A549 (cell line): ENCODE measurements at regions not wholly inside any gene's neighbourhood (a gene's known extent, or its start where the extent isn't known, plus 50 kb on each side); places are given as distances from the start of the nearest gene placed in this dataset.

ENCODE experiments used
- ATAC-seq, 2 experiments: fragments of 200-7000 bp in 1 of 2; fragments of >200 bp in 1 of 2; cut with Nextera tagmentation in 1 of 2; cut with Tn5 transposase in 1 of 2; 3 replicates each; pipeline versions ENCODE4 v1.8.0 to v1.9.1; 2018 to 2020; ENCODE audit warnings: mild to moderate bottlenecking in 1 of 2, moderate library complexity in 1 of 2
- CTCF ChIA-PET: fragments of 300-600 bp; sonication (Branson Sonifier 250); formaldehyde crosslinking; extraction: SDS; loops from one replicate; lab custom pipeline; 2021; ENCODE audit warnings: antibody characterized with exemption, inconsistent platforms; lab: Yijun Ruan, JAX
- POLR2A ChIA-PET: fragments of 350-600 bp; formaldehyde crosslinking; extraction: SDS; loops from one replicate; lab custom pipeline; 2021; ENCODE audit warnings: antibody characterized with exemption, inconsistent platforms; lab: Yijun Ruan, JAX
- DNase-seq, 2 experiments: peaks; one replicate each; pipeline versions ENCODE4 v3.0.0 to v3.0.0-alpha.2; 2011 to 2016; ENCODE audit warnings: low read depth in 1 of 2, low spot score in 1 of 2
- FAIRE-seq: peaks from 2 replicates; lab custom pipeline; 2011; peaks lifted over from hg19 to GRCh38; lab: Jason Lieb, UNC
- H3K27ac ChIP-seq, 2 experiments: fragments of >200 bp; sonication (Bioruptor Twin); formaldehyde crosslinking; 3 replicates each; pipeline ENCODE4 v1.5.1; 2016 to 2017
- H3K4me1 ChIP-seq: fragments of >200 bp; sonication (Bioruptor Twin); formaldehyde crosslinking; 3 replicates; pipeline ENCODE4 v1.6.1; 2016
- H3K4me2 ChIP-seq: fragments of >200 bp; sonication (Bioruptor Twin); formaldehyde crosslinking; 3 replicates; pipeline ENCODE4 v1.6.1; 2016
- H3K4me3 ChIP-seq: fragments of >200 bp; sonication (Bioruptor Twin); formaldehyde crosslinking; 3 replicates; pipeline ENCODE4 v1.5.1; 2016
- H3K9me3 ChIP-seq: fragments of >200 bp; sonication (Bioruptor Twin); formaldehyde crosslinking; 3 replicates; pipeline ENCODE4 v1.6.1; 2016
- BHLHE40 ChIP-seq: IDR thresholded peaks from 2 replicates; pipeline ENCODE4 v1.6.1; 2012; ENCODE audit warnings: low read depth, low read length, inconsistent platforms
- CEBPB ChIP-seq, 2 experiments: fragments of >200 bp in 1 of 2; sonication (Bioruptor Twin) in 1 of 2; formaldehyde crosslinking in 1 of 2; IDR thresholded peaks; 2 replicates each; pipeline ENCODE4 v1.6.1; 2012 to 2016
- CHD2 ChIP-seq: fragments of 150-350 bp; IDR thresholded peaks from 2 replicates; pipeline ENCODE4 v1.6.1; 2014; ENCODE audit warnings: low read length; ENCODE audit not compliant: partially characterized antibody
- CHD4 ChIP-seq: fragments of 200-600 bp; sonication (generic); IDR thresholded peaks from 2 replicates; pipeline ENCODE4 v1.6.1; 2016; ENCODE audit warnings: antibody characterized with exemption, mild to moderate bottlenecking, borderline replicate concordance
- EHF ChIP-seq: fragments of 250-450 bp; sonication (Bioruptor Pico); IDR thresholded peaks from 2 replicates; pipeline ENCODE4 v1.5.0; 2020; ENCODE audit warnings: mild to moderate bottlenecking
- EP300 ChIP-seq, 2 experiments: fragments of >200 bp; sonication (Bioruptor Twin); formaldehyde crosslinking; IDR thresholded peaks; 2 replicates in 1 of 2; 3 replicates in 1 of 2; pipeline ENCODE4 v1.6.1; 2016 to 2017
- FOSB ChIP-seq: fragments of 250-450 bp; sonication (Bioruptor Pico); IDR thresholded peaks from 2 replicates; pipeline ENCODE4 v1.5.0; 2020; ENCODE audit warnings: mild to moderate bottlenecking, moderate library complexity
- FOSL2 ChIP-seq, 2 experiments: fragments of 450-650 bp in 1 of 2; fragments of >200 bp in 1 of 2; sonication (Bioruptor Twin) in 1 of 2; formaldehyde crosslinking; IDR thresholded peaks; 2 replicates each; pipeline versions ENCODE4 v1.5.0 to v1.6.1; 2016 to 2020; ENCODE audit warnings: mild to moderate bottlenecking in 1 of 2, moderate library complexity in 1 of 2
- JUN ChIP-seq, 2 experiments: fragments of >200 bp; sonication (Bioruptor Twin); formaldehyde crosslinking; IDR thresholded peaks; 2 replicates in 1 of 2; 3 replicates in 1 of 2; pipeline ENCODE4 v1.6.1; 2016 to 2017
- KDM5A ChIP-seq: fragments of 200-600 bp; sonication (generic); IDR thresholded peaks from 2 replicates; pipeline ENCODE4 v1.6.1; 2016; ENCODE audit warnings: antibody characterized with exemption, mild to moderate bottlenecking
- MAZ ChIP-seq: fragments of 150-350 bp; IDR thresholded peaks from 2 replicates; pipeline ENCODE4 v1.6.1; 2014; ENCODE audit warnings: antibody characterized with exemption, low read depth, low read length, borderline replicate concordance
- MYC ChIP-seq: IDR thresholded peaks from 2 replicates; pipeline ENCODE4 v1.6.1; 2012; ENCODE audit warnings: mild to moderate bottlenecking, inconsistent platforms, low read length, improper control_type of control experiment, borderline replicate concordance
- NFE2L2 ChIP-seq: fragments of 150-350 bp; conservative IDR thresholded peaks from 2 replicates; pipeline ENCODE4 v1.6.1; 2014; ENCODE audit warnings: low read length
- RAD21 ChIP-seq, 2 experiments: fragments of >200 bp in 1 of 2; sonication (Bioruptor Twin) in 1 of 2; formaldehyde crosslinking in 1 of 2; IDR thresholded peaks in 1 of 2; conservative IDR thresholded peaks in 1 of 2; 2 replicates in 1 of 2; 3 replicates in 1 of 2; pipeline ENCODE4 v1.6.1; 2012 to 2018; ENCODE audit warnings: inconsistent platforms in 1 of 2
- RARB ChIP-seq: fragments of 250-450 bp; sonication (Bioruptor Pico); IDR thresholded peaks from 2 replicates; pipeline ENCODE4 v1.8.0; 2021; ENCODE audit warnings: mild to moderate bottlenecking, moderate library complexity
- RFX5 ChIP-seq: fragments of 450-650 bp; IDR thresholded peaks from 2 replicates; pipeline ENCODE4 v1.7.1; 2014; ENCODE audit warnings: antibody characterized with exemption, mild to moderate bottlenecking, moderate library complexity
- ZFP36 ChIP-seq: fragments of 450-650 bp; IDR thresholded peaks from 2 replicates; pipeline ENCODE4 v1.6.1; 2014; ENCODE audit warnings: borderline replicate concordance; ENCODE audit not compliant: partially characterized antibody
- WGBS: methylation state at CpG from one replicate; pipeline ENCODE4 v1.1.6; 2017; ENCODE audit errors: missing lambda C conversion rate; 5-methylcytosine and 5-hydroxymethylcytosine counted together
- TF ChIP-seq, protein P1 (sequence below): IDR thresholded peaks from 2 replicates; pipeline ENCODE4 v1.6.1; 2012
- TF ChIP-seq, protein P2 (sequence below): fragments of 200-600 bp; sonication (generic); IDR thresholded peaks from 2 replicates; pipeline ENCODE4 v1.6.1; 2016; ENCODE audit warnings: antibody characterized with exemption, mild to moderate bottlenecking, moderate library complexity
- TF ChIP-seq, protein P3 (sequence below): fragments of >200 bp; sonication (Bioruptor Twin); formaldehyde crosslinking; IDR thresholded peaks from 2 replicates; pipeline ENCODE4 v1.6.1; 2016
- TF ChIP-seq, protein P4 (sequence below): IDR thresholded peaks from 2 replicates; pipeline ENCODE4 v1.6.1; 2012
- TF ChIP-seq, protein P5 (sequence below): fragments of >200 bp; sonication (Bioruptor Twin); formaldehyde crosslinking; IDR thresholded peaks from 3 replicates; pipeline ENCODE4 v1.5.1; 2016

DNA sequence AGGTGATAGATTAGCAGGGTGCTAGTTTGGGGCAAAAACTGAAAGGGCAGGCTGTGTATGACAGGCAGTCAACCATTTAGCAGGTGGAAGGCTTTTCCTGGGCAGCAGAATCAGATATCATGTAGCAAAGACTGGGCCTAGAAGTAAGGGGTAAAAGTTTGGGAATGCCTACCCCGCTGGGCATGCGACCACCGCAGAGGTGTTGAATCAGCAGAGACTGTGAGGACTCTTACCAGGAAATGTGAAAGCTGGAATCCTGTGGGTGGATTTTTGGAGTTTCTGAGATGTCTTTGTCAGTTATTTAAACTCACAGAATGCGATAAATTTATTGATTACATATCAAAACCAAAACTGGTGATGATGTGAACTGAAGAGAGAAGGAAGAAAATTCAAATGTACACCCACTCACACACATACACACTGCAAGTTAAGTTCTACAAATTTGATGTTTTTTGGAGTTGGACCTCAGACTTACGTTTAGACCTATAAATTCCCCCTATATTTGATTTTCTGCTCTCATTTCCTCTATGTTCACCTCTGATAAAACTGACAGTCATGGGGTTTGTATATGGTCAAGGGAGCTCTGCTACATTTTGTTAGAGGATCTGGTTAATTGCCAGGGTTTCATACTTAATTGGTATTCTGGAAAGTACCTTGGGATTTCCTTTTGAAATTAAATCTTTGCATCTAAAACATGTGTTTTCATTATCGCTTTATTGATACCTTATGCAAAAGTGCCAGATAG, 333.6 kb downstream of the CSNK1G3 start:
- ATAC-seq (no peak), DNase-seq (no peak), FAIRE-seq (no peak)
- TF ChIP-seq RARB (no peak), CHD2 (no peak), MAZ (no peak), ZFP36 (no peak), KDM5A (no peak), JUN (IDR thresholded peaks at IDR 0.05) (no peak), CHD4 (no peak), MYC (no peak), EHF (CRISPR knock-in tag) (no peak), NFE2L2 (no peak), EP300 (IDR thresholded peaks at IDR 0.05) (no peak)
- TF ChIP-seq, protein P1, sequence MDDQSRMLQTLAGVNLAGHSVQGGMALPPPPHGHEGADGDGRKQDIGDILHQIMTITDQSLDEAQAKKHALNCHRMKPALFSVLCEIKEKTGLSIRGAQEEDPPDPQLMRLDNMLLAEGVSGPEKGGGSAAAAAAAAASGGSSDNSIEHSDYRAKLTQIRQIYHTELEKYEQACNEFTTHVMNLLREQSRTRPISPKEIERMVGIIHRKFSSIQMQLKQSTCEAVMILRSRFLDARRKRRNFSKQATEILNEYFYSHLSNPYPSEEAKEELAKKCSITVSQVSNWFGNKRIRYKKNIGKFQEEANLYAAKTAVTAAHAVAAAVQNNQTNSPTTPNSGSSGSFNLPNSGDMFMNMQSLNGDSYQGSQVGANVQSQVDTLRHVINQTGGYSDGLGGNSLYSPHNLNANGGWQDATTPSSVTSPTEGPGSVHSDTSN, result no peak
- TF ChIP-seq, protein P2, sequence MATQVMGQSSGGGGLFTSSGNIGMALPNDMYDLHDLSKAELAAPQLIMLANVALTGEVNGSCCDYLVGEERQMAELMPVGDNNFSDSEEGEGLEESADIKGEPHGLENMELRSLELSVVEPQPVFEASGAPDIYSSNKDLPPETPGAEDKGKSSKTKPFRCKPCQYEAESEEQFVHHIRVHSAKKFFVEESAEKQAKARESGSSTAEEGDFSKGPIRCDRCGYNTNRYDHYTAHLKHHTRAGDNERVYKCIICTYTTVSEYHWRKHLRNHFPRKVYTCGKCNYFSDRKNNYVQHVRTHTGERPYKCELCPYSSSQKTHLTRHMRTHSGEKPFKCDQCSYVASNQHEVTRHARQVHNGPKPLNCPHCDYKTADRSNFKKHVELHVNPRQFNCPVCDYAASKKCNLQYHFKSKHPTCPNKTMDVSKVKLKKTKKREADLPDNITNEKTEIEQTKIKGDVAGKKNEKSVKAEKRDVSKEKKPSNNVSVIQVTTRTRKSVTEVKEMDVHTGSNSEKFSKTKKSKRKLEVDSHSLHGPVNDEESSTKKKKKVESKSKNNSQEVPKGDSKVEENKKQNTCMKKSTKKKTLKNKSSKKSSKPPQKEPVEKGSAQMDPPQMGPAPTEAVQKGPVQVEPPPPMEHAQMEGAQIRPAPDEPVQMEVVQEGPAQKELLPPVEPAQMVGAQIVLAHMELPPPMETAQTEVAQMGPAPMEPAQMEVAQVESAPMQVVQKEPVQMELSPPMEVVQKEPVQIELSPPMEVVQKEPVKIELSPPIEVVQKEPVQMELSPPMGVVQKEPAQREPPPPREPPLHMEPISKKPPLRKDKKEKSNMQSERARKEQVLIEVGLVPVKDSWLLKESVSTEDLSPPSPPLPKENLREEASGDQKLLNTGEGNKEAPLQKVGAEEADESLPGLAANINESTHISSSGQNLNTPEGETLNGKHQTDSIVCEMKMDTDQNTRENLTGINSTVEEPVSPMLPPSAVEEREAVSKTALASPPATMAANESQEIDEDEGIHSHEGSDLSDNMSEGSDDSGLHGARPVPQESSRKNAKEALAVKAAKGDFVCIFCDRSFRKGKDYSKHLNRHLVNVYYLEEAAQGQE, result no peak
- H3K27ac ChIP-seq, result no peak overlapping the region
- ChIA-PET POLR2A (no interaction called here), CTCF (no interaction called here)
- H3K4me3 ChIP-seq, result no peak overlapping the region
- 58% methylated on average over 6 of the region's 6 CpGs for WGBS
- H3K4me2 ChIP-seq, result no peak overlapping the region
- no peaks in the 10 kb centered on the region for H3K4me1 ChIP-seq
- H3K9me3 ChIP-seq, result no peaks in the 10 kb centered on the region

DNA sequence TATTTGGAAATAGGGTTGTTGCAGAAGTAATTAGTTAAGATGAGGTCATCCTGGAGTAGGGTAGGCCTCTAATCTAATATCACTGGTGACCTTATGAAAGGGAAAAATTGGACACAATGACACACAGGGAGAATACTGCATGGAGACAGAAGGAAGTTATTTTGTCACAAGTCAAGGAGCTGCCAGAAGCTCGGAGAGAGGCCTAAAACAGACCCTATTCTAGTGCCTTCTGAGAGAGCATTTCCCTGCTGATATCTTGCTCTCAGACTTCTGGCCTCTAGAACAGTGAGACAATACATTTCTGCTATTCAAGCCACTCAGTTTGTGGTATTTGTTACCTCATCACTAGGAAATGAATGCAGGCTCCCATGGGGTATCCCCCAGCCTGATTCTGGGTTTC, 332.9 kb downstream of the CSNK1G3 start:
- no peaks in the 10 kb centered on the region for H3K9me3 ChIP-seq
- no peak overlapping the region for H3K4me2 ChIP-seq
- TF ChIP-seq RFX5 (no peak), BHLHE40 (no peak), EHF (CRISPR knock-in tag) (no peak), KDM5A (no peak), JUN (IDR thresholded peaks at IDR 0.05) (no peak), CEBPB (IDR thresholded peaks at IDR 0.05) (no peak), RAD21 (conservative IDR thresholded peaks at IDR 0.05 in 1 of 2, IDR thresholded peaks at IDR 0.05 in 1 of 2) (no peak), FOSB (no peak), FOSL2 (IDR thresholded peaks at IDR 0.05) (no peak), FOSL2 (CRISPR knock-in tag; IDR thresholded peaks at IDR 0.05) (no peak)
- TF ChIP-seq, protein P3, sequence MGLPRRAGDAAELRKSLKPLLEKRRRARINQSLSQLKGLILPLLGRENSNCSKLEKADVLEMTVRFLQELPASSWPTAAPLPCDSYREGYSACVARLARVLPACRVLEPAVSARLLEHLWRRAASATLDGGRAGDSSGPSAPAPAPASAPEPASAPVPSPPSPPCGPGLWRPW, result no peak
- TF ChIP-seq, protein P4, sequence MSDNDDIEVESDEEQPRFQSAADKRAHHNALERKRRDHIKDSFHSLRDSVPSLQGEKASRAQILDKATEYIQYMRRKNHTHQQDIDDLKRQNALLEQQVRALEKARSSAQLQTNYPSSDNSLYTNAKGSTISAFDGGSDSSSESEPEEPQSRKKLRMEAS, result no peak
- TF ChIP-seq, protein P5, sequence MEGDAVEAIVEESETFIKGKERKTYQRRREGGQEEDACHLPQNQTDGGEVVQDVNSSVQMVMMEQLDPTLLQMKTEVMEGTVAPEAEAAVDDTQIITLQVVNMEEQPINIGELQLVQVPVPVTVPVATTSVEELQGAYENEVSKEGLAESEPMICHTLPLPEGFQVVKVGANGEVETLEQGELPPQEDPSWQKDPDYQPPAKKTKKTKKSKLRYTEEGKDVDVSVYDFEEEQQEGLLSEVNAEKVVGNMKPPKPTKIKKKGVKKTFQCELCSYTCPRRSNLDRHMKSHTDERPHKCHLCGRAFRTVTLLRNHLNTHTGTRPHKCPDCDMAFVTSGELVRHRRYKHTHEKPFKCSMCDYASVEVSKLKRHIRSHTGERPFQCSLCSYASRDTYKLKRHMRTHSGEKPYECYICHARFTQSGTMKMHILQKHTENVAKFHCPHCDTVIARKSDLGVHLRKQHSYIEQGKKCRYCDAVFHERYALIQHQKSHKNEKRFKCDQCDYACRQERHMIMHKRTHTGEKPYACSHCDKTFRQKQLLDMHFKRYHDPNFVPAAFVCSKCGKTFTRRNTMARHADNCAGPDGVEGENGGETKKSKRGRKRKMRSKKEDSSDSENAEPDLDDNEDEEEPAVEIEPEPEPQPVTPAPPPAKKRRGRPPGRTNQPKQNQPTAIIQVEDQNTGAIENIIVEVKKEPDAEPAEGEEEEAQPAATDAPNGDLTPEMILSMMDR, result no peak
- TF ChIP-seq, protein P1, result no peak
- WGBS, result 25% methylated on average over 1 of the region's 1 CpG
- H3K27ac ChIP-seq, result no peak overlapping the region
- no peaks in the 10 kb centered on the region for H3K4me1 ChIP-seq
- DNase-seq (no peak), FAIRE-seq (no peak), ATAC-seq (no peak)
- POLR2A ChIA-PET, result no interaction called here
- no peak overlapping the region for H3K4me3 ChIP-seq
- CTCF ChIA-PET, result no interaction called here
